HTR-8/SVneo (cell line): ENCODE measurements at regions not wholly inside any gene's neighbourhood (a gene's known extent, or its start where the extent isn't known, plus 50 kb on each side); places are given as distances from the start of the nearest gene placed in this dataset.

Source experiments
- DNase-seq: peaks from one replicate; pipeline ENCODE4 v3.0.0; 2011; ENCODE audit warnings: low spot score, mixed read lengths; ENCODE audit not compliant: insufficient read length
- FAIRE-seq: peaks from 2 replicates; lab custom pipeline; 2011; peaks lifted over from hg19 to GRCh38; lab: Jason Lieb, UNC

- DNase-seq (no peak), FAIRE-seq (no peak)
Observed at GRCh38 chr5:92429646-92430045, 1046.5 kb upstream of the ARRDC3 start.

- DNase-seq = no peak
- FAIRE-seq = no peak
Observed at GRCh38 chr5:92428415-92428814, 1045.3 kb upstream of the ARRDC3 start.

GRCh38 chr5:92424785-92425426 is 1041.8 kb upstream of the ARRDC3 start:
- FAIRE-seq (no peak), DNase-seq (no peak)

GRCh38 chr5:92421942-92422341 is 1038.8 kb upstream of the ARRDC3 start:
- DNase-seq (no peak), FAIRE-seq (no peak)

- no peak for DNase-seq
- FAIRE-seq = no peak
Observed at GRCh38 chr5:92421196-92421595, 1038.1 kb upstream of the ARRDC3 start.

- DNase-seq (no peak), FAIRE-seq (no peak)
Observed at GRCh38 chr5:92419261-92419660, 1036.1 kb upstream of the ARRDC3 start.

GRCh38 chr5:92418341-92418740 is 1035.2 kb upstream of the ARRDC3 start:
- no peak for DNase-seq
- FAIRE-seq = no peak

- DNase-seq (no peak), FAIRE-seq (no peak)
Observed at GRCh38 chr5:92409134-92409533, 1026.0 kb upstream of the ARRDC3 start.

GRCh38 chr5:92402956-92403702 is 1020.0 kb upstream of the ARRDC3 start:
- FAIRE-seq (no peak), DNase-seq (no peak)

GRCh38 chr5:92402045-92402444 is 1018.9 kb upstream of the ARRDC3 start:
- DNase-seq = no peak
- no peak for FAIRE-seq

- FAIRE-seq (no peak), DNase-seq (no peak)
Observed at GRCh38 chr5:92401492-92401891, 1018.4 kb upstream of the ARRDC3 start.

- FAIRE-seq = no peak
- DNase-seq = no peak
Observed at GRCh38 chr5:92394936-92395335, 1011.8 kb upstream of the ARRDC3 start.

- no peak for FAIRE-seq
Observed at GRCh38 chr5:92390657-92391056, 1007.5 kb upstream of the ARRDC3 start.

GRCh38 chr5:92380069-92380770 is 997.1 kb upstream of the ARRDC3 start:
- FAIRE-seq = no peak
- no peak for DNase-seq

More at GRCh38 chr5:92390657-92391056, 1007.5 kb upstream of the ARRDC3 start:
- DNase-seq = no peak

GRCh38 chr5:92378966-92379611 is 996.0 kb upstream of the ARRDC3 start:
- no peak for FAIRE-seq
- DNase-seq = no peak

- no peak for DNase-seq
- FAIRE-seq = no peak
Observed at GRCh38 chr5:92374859-92375258, 991.7 kb upstream of the ARRDC3 start.

- DNase-seq (no peak), FAIRE-seq (no peak)
Observed at GRCh38 chr5:92372766-92373165, 989.6 kb upstream of the ARRDC3 start.

GRCh38 chr5:92371889-92372235 is 988.7 kb upstream of the ARRDC3 start:
- no peak for FAIRE-seq
- DNase-seq = no peak

- FAIRE-seq = no peak
- DNase-seq = no peak
Observed at GRCh38 chr5:92371171-92371888, 988.2 kb upstream of the ARRDC3 start.

GRCh38 chr5:92370032-92370431 is 986.9 kb upstream of the ARRDC3 start:
- FAIRE-seq (no peak), DNase-seq (no peak)
